K562 (cell line): ENCODE measurements at regions not wholly inside any gene's neighbourhood (a gene's known extent, or its start where the extent isn't known, plus 50 kb on each side); places are given as distances from the start of the nearest gene placed in this dataset.

Experiments
- ATF3 ChIP-seq, 2 experiments: fragments of 450-650 bp in 1 of 2; sonication (generic) in 1 of 2; formaldehyde crosslinking in 1 of 2; IDR thresholded peaks in 1 of 2; conservative IDR thresholded peaks in 1 of 2; 2 replicates each; pipeline versions ENCODE4 v1.6.1 to v1.8.1; 2016 to 2023; ENCODE audit warnings: mild to moderate bottlenecking in 2 of 2, moderate library complexity in 2 of 2, inconsistent platforms in 1 of 2, missing genetic modification reagents in 1 of 2
- FOXM1 ChIP-seq, 2 experiments: fragments of 450-650 bp in 1 of 2; sonication (generic) in 1 of 2; formaldehyde crosslinking in 1 of 2; IDR thresholded peaks; 2 replicates each; pipeline versions ENCODE4 v1.6.1 to v1.9.0; 2017 to 2022; ENCODE audit warnings: low read depth in 2 of 2, mild to moderate bottlenecking in 2 of 2, missing genetic modification reagents in 1 of 2, moderate library complexity in 1 of 2
- GATA2 ChIP-seq: sonication (generic); formaldehyde crosslinking; IDR thresholded peaks from 2 replicates; pipeline ENCODE4 v1.4.0; 2020; ENCODE audit warnings: mild to moderate bottlenecking, missing genetic modification reagents
- MAFF ChIP-seq: IDR thresholded peaks from 2 replicates; pipeline ENCODE4 v1.6.1; 2012; ENCODE audit warnings: low read length, improper control_type of control experiment
- MTF1 ChIP-seq: fragments of 250-450 bp; sonication (Bioruptor Pico); IDR thresholded peaks from 2 replicates; pipeline ENCODE4 v1.9.0; 2021; ENCODE audit warnings: moderate library complexity, mild to moderate bottlenecking, inconsistent platforms, borderline replicate concordance
- POLR2AphosphoS5 ChIP-seq: IDR thresholded peaks from 2 replicates; pipeline ENCODE4 v1.6.1; 2011; ENCODE audit warnings: mild to moderate bottlenecking, low read depth, low read length, moderate library complexity; ENCODE audit not compliant: control insufficient read depth, insufficient read depth
- RBBP5 ChIP-seq: fragments of 200-600 bp; sonication (generic); IDR thresholded peaks from 2 replicates; pipeline ENCODE4 v1.6.1; 2012; ENCODE audit warnings: borderline replicate concordance, mild to moderate bottlenecking, low read length, control low read depth, inconsistent platforms; ENCODE audit not compliant: insufficient read depth, poor library complexity, severe bottlenecking
- ZNF24 ChIP-seq: fragments of 450-650 bp; IDR thresholded peaks from 2 replicates; pipeline ENCODE4 v1.6.1; 2016
- ZNF384 ChIP-seq: IDR thresholded peaks from 2 replicates; pipeline ENCODE4 v1.6.1; 2012; ENCODE audit warnings: low read depth, low read length, improper control_type of control experiment
- ZSCAN29 ChIP-seq: fragments of 450-650 bp; IDR thresholded peaks from 2 replicates; pipeline ENCODE4 v1.6.1; 2017
- TF ChIP-seq, protein P1 (sequence below): sonication (generic); formaldehyde crosslinking; IDR thresholded peaks from 2 replicates; pipeline ENCODE4 v1.4.0; 2020; ENCODE audit warnings: mild to moderate bottlenecking, missing genetic modification reagents

DNA sequence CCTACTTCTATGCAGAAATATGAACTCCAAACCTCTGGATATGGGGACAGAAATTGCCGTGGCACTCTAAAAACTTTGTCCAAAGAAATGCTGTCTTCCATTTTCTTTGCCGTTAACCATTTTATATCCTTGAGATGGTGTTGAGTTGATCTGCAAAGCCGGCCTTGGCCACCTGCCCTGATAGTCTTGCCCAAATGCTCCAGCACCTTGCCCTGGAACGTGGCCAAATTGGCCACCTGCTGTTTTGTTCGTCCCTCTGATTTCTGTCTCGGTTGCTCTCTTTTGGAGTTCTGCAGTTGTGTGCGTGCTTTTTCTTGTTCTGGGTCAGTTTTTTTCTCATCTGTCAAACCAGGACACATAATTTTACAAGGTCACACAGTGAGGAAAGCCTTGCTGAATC lies 239.7 kb upstream of the GMDS start:
- no peak for TF ChIP-seq RBBP5
- no peak for TF ChIP-seq ZNF24
- no peak for TF ChIP-seq GATA2
- no peak for TF ChIP-seq ATF3 (IDR thresholded peaks at IDR 0.05)
- no peak for TF ChIP-seq ATF3 (CRISPR knock-in tag; conservative IDR thresholded peaks at IDR 0.05)
- no peak for TF ChIP-seq POLR2AphosphoS5
- TF ChIP-seq, protein P1, sequence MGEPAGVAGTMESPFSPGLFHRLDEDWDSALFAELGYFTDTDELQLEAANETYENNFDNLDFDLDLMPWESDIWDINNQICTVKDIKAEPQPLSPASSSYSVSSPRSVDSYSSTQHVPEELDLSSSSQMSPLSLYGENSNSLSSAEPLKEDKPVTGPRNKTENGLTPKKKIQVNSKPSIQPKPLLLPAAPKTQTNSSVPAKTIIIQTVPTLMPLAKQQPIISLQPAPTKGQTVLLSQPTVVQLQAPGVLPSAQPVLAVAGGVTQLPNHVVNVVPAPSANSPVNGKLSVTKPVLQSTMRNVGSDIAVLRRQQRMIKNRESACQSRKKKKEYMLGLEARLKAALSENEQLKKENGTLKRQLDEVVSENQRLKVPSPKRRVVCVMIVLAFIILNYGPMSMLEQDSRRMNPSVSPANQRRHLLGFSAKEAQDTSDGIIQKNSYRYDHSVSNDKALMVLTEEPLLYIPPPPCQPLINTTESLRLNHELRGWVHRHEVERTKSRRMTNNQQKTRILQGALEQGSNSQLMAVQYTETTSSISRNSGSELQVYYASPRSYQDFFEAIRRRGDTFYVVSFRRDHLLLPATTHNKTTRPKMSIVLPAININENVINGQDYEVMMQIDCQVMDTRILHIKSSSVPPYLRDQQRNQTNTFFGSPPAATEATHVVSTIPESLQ (CRISPR knock-in tag): no peak
- TF ChIP-seq MAFF: no peak
- no peak for TF ChIP-seq FOXM1 (IDR thresholded peaks at IDR 0.05; ENCODE audit: low read depth)
- TF ChIP-seq FOXM1 (CRISPR knock-in tag; IDR thresholded peaks at IDR 0.05; ENCODE audit: low read depth): no peak
- no peak for TF ChIP-seq ZNF384
- no peak for TF ChIP-seq MTF1 (CRISPR knock-in tag)
- no peak for TF ChIP-seq ZSCAN29
